Testis (tissue), 2 donors: ENCODE measurements at regions not wholly inside any gene's neighbourhood (a gene's known extent, or its start where the extent isn't known, plus 50 kb on each side); places are given as distances from the start of the nearest gene placed in this dataset.

Source experiments
- CTCF ChIP-seq, 3 experiments: fragments of 450-650 bp in 2 of 3; fragments of 200-600 bp in 1 of 3; sonication (generic) in 1 of 3; IDR thresholded peaks; one replicate each; pipeline ENCODE4 v1.5.1; 2016 to 2019; ENCODE audit warnings: antibody characterized with exemption in 3 of 3, mild to moderate bottlenecking in 2 of 3, moderate library complexity in 1 of 3
- POLR2A ChIP-seq: fragments of 450-650 bp; IDR thresholded peaks from one replicate; pipeline ENCODE4 v1.6.1; 2017; ENCODE audit warnings: antibody characterized with exemption, mild to moderate bottlenecking, moderate library complexity

- TF ChIP-seq CTCF (IDR thresholded peaks at IDR 0.05): no peak
- no peak for TF ChIP-seq POLR2A
Observed at GRCh38 chr6:164078532-164079274, 664.2 kb downstream of the QKI start.
